ENCODE measurements at regions not wholly inside any gene's neighbourhood (a gene's known extent, or its start where the extent isn't known, plus 50 kb on each side); places are given as distances from the start of the nearest gene placed in this dataset.

DNA sequence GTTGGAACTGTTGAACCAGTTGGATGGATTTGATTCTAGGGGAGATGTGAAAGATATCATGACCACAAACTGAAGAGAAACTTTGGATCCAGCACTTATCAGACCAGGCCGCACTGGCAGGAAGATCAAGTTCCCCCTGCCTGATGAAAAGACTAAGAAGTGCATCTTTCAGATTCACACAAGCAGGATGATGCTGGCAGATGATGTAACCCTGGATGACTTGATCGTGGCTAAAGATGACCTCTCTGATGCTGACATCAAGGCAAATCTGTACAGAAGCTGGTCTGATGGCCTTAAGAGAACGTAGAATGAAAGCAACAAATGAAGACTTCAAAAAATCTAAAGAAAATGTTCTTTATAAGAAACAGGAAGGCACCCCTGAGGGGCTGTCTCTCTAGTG is 72.8 kb upstream of the CDYL start:
- Histone ChIP-seq H3K27ac (ENCODE audit: low read depth, low read length) (no peak overlapping the region), H3K4me3 (ENCODE audit: low read depth, low read length) (no peak overlapping the region), H3K36me3 (ENCODE audit: control insufficient read depth, insufficient read depth, low read length) (no peaks in the 10 kb centered on the region), H3K4me1 (ENCODE audit: control insufficient read depth, insufficient read depth, low read length) (no peaks in the 10 kb centered on the region), H3K27me3 (ENCODE audit: control insufficient read depth, insufficient read depth, low read length) (no peaks in the 10 kb centered on the region), H3K9ac (ENCODE audit: low read length) (no peak overlapping the region), H3K9me3 (ENCODE audit: control insufficient read depth, insufficient read depth, low read depth, low read length) (peaks cover 2% of the 10 kb centered on the region; the same call in 1 of the 2 replicates)

DNA sequence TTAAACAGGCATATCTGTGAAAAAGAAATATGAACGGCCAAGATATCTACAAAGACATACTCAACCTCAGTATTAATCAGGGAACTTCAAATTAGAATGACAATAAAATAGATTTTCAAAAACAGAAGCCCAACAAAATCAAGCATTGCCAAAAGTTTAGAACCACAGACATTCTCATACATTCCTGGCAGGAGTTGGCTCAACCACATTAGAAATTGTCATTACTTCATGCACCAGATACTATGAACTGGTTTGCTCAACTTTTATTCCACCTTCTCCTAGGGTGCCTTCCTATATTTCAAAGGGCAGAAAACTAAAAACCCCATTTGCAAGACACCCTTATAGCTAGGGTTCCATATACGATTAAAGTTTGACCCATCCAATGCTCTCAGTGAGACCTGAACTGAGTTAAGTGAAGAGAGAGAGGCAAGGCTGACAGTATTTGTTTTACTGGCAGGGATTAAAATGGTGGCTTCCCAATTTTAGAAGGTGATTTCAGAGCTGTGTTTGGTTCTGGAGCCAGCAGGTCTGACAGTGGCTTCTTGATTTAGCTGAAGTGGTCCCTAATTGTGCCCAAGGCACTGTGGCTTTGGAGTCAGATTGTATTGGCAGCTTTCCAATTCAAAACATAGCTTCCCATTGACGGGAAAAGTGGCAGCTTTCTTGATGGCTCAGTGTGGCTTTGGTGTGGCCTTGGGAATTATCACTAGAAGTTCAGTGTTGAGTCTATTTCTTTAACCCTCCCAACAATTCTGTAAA is 77.1 kb upstream of the CDYL start:
- Histone ChIP-seq H3K27me3 (ENCODE audit: control insufficient read depth, insufficient read depth, low read length) (no peaks in the 10 kb centered on the region), H3K36me3 (ENCODE audit: control insufficient read depth, insufficient read depth, low read length) (no peaks in the 10 kb centered on the region), H3K9me3 (ENCODE audit: control insufficient read depth, insufficient read depth, low read depth, low read length) (no peaks in the 10 kb centered on the region), H3K27ac (ENCODE audit: low read depth, low read length) (no peak overlapping the region), H3K4me1 (ENCODE audit: control insufficient read depth, insufficient read depth, low read length) (no peaks in the 10 kb centered on the region), H3K4me3 (ENCODE audit: low read depth, low read length) (no peak overlapping the region), H3K9ac (ENCODE audit: low read length) (no peak overlapping the region)

DNA sequence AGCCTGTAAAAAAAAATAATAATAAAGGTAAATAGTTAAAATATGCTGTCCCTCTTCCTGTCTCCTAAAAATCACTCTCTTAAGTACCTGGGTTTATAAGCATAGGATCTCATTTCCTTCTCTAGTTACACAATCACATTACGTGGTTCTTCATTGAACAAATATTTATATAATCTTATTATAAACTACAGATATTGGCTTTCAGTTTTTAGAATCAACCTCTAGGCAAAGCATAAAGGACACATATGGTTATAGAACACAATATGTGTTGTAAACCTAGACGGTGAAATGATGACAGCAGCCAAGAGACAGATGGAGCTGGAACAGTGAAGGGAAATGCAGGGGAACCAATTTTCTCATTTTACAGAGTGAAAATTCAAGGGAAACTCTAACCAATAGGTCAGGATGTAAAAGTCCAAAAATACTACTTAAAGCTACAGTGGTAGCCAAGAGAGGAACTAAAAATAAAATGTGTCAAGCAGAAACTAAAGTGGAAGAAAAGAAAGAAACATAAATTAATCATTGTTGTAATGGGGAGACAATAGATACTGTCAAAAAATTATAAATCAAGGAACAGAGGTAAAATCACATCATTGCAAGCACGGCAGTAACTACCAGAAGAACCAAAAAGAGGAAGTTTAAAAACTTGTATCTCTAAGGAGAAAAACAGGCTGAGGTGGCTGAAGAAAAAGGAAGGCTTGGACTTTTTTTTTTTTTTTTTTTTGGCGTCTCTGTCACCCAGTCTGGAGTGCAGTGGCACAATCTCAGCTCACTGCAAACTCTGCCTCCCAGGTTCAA is 82.8 kb upstream of the CDYL start:
- H3K9me3 ChIP-seq (ENCODE audit: control insufficient read depth, insufficient read depth, low read depth, low read length) = 0 out of 2 replicates have a peak, but pooled peaks cover 4% of the 10 kb centered on the region
- no peak overlapping the region for H3K27ac ChIP-seq (ENCODE audit: low read depth, low read length)
- no peak overlapping the region for H3K4me3 ChIP-seq (ENCODE audit: low read depth, low read length)

GRCh38 chr6:4692664-4693063 is 83.5 kb upstream of the CDYL start:
- Histone ChIP-seq H3K27me3 (ENCODE audit: control insufficient read depth, insufficient read depth, low read length) (no peaks in the 10 kb centered on the region), H3K9me3 (ENCODE audit: control insufficient read depth, insufficient read depth, low read depth, low read length) (0 out of 2 replicates have a peak, but pooled peaks cover 4% of the 10 kb centered on the region), H3K4me3 (ENCODE audit: low read depth, low read length) (no peak overlapping the region), H3K36me3 (ENCODE audit: control insufficient read depth, insufficient read depth, low read length) (no peaks in the 10 kb centered on the region), H3K9ac (ENCODE audit: low read length) (no peak overlapping the region), H3K27ac (ENCODE audit: low read depth, low read length) (no peak overlapping the region), H3K4me1 (ENCODE audit: control insufficient read depth, insufficient read depth, low read length) (no peaks in the 10 kb centered on the region)

More for the DNA sequence above, 82.8 kb upstream of the CDYL start:
- Histone ChIP-seq H3K9ac (ENCODE audit: low read length) (no peak overlapping the region), H3K27me3 (ENCODE audit: control insufficient read depth, insufficient read depth, low read length) (no peaks in the 10 kb centered on the region), H3K36me3 (ENCODE audit: control insufficient read depth, insufficient read depth, low read length) (no peaks in the 10 kb centered on the region), H3K4me1 (ENCODE audit: control insufficient read depth, insufficient read depth, low read length) (no peaks in the 10 kb centered on the region)

GRCh38 chr6:4687989-4688947 is 87.9 kb upstream of the CDYL start:
- H3K27me3 ChIP-seq (ENCODE audit: control insufficient read depth, insufficient read depth, low read length) = no peaks in the 10 kb centered on the region
- no peak overlapping the region for H3K4me3 ChIP-seq (ENCODE audit: low read depth, low read length)
- H3K27ac ChIP-seq (ENCODE audit: low read depth, low read length) = no peak overlapping the region
- H3K9ac ChIP-seq (ENCODE audit: low read length) = no peak overlapping the region
- no peaks in the 10 kb centered on the region for H3K4me1 ChIP-seq (ENCODE audit: control insufficient read depth, insufficient read depth, low read length)
- H3K9me3 ChIP-seq (ENCODE audit: control insufficient read depth, insufficient read depth, low read depth, low read length) = 0 out of 2 replicates have a peak, but pooled peaks cover 4% of the 10 kb centered on the region
- H3K36me3 ChIP-seq (ENCODE audit: control insufficient read depth, insufficient read depth, low read length) = no peaks in the 10 kb centered on the region

DNA sequence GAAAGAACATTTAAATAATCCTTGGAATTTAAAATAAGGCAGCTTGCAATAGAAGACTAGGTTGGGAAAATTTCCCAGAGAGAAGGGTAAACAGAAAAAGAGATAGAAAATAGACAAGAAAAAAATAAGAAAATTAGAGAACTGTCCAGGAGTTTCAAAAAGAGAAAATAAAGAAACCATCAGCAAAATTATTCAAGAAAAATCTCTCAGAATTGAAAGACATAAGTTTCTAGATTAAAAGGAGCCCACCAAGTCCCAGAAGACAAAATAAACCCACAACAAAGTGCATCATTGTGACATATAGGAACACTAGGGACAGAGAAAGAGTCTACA is 88.6 kb upstream of the CDYL start:
- Histone ChIP-seq H3K4me3 (ENCODE audit: low read depth, low read length) (no peak overlapping the region), H3K9ac (ENCODE audit: low read length) (no peak overlapping the region)

GRCh38 chr6:4682431-4683097 is 93.6 kb upstream of the CDYL start:
- H3K27me3 ChIP-seq (ENCODE audit: control insufficient read depth, insufficient read depth, low read length) = no peaks in the 10 kb centered on the region

More for the DNA sequence above, 88.6 kb upstream of the CDYL start:
- Histone ChIP-seq H3K27ac (ENCODE audit: low read depth, low read length) (no peak overlapping the region), H3K36me3 (ENCODE audit: control insufficient read depth, insufficient read depth, low read length) (no peaks in the 10 kb centered on the region), H3K9me3 (ENCODE audit: control insufficient read depth, insufficient read depth, low read depth, low read length) (0 out of 2 replicates have a peak, but pooled peaks cover 4% of the 10 kb centered on the region), H3K27me3 (ENCODE audit: control insufficient read depth, insufficient read depth, low read length) (no peaks in the 10 kb centered on the region), H3K4me1 (ENCODE audit: control insufficient read depth, insufficient read depth, low read length) (no peaks in the 10 kb centered on the region)

DNA sequence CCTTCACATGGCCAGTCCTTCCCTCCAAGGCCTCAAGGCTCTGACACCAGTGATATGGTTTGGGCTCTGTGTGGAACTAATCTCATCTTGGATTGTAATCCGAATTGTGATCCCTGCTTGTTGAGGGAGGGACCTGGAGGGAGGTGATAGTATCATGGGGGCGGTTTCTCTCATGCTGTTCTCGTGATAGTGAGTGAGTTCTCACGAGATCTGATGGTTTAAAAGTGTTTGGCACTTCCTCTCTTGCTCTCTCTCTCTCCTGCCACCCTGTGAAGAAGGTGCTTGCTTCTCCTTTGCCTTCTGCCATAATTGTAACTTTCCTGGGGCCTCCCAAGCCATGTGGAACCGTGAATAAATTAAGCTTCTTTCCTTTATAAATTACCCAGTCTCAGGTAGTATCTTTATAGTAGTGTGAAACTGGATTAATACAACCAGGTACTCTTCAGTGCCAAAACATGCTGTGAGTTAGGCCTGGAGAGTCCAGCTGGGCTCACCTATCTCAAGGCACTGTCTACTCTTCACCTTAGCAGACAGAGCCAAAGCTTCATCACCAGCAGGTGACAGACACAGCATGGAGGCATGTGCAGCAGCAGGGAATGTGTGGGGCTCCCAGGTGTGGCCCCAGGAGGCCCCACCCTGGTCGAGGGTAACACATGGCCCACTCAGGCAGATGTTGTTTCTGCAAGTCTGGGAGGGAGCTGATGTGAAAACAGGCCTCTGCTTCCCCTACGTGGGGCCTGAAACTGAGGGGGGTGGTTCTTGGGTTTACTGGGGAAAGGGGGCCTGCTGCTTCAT is 97.5 kb upstream of the CDYL start:
- Histone ChIP-seq H3K9me3 (ENCODE audit: control insufficient read depth, insufficient read depth, low read depth, low read length) (no peaks in the 10 kb centered on the region), H3K9ac (ENCODE audit: low read length) (no peak overlapping the region), H3K36me3 (ENCODE audit: control insufficient read depth, insufficient read depth, low read length) (no peaks in the 10 kb centered on the region), H3K4me3 (ENCODE audit: low read depth, low read length) (no peak overlapping the region), H3K4me1 (ENCODE audit: control insufficient read depth, insufficient read depth, low read length) (no peaks in the 10 kb centered on the region; the same call in 1 of the 2 replicates), H3K27me3 (ENCODE audit: control insufficient read depth, insufficient read depth, low read length) (no peaks in the 10 kb centered on the region), H3K27ac (ENCODE audit: low read depth, low read length) (no peak overlapping the region)

More at GRCh38 chr6:4682431-4683097, 93.6 kb upstream of the CDYL start:
- H3K9ac ChIP-seq (ENCODE audit: low read length) = no peak overlapping the region
- H3K4me3 ChIP-seq (ENCODE audit: low read depth, low read length) = no peak overlapping the region
- H3K4me1 ChIP-seq (ENCODE audit: control insufficient read depth, insufficient read depth, low read length) = no peaks in the 10 kb centered on the region
- H3K27ac ChIP-seq (ENCODE audit: low read depth, low read length) = no peak overlapping the region
- no peaks in the 10 kb centered on the region for H3K36me3 ChIP-seq (ENCODE audit: control insufficient read depth, insufficient read depth, low read length)
- no peaks in the 10 kb centered on the region for H3K9me3 ChIP-seq (ENCODE audit: control insufficient read depth, insufficient read depth, low read depth, low read length)

- no peaks in the 10 kb centered on the region; the same call in 1 of the 2 replicates for H3K4me1 ChIP-seq (ENCODE audit: control insufficient read depth, insufficient read depth, low read length)
- H3K4me3 ChIP-seq (ENCODE audit: low read depth, low read length) = no peak overlapping the region
- H3K27ac ChIP-seq (ENCODE audit: low read depth, low read length) = no peak overlapping the region
- no peaks in the 10 kb centered on the region for H3K27me3 ChIP-seq (ENCODE audit: control insufficient read depth, insufficient read depth, low read length)
- no peaks in the 10 kb centered on the region for H3K9me3 ChIP-seq (ENCODE audit: control insufficient read depth, insufficient read depth, low read depth, low read length)
- H3K36me3 ChIP-seq (ENCODE audit: control insufficient read depth, insufficient read depth, low read length) = no peaks in the 10 kb centered on the region
- H3K9ac ChIP-seq (ENCODE audit: low read length) = no peak overlapping the region
Observed at GRCh38 chr6:4677751-4678065, 98.5 kb upstream of the CDYL start.

Measured in HUES6 (cell line).